ENCODE measurements at regions not wholly inside any gene's neighbourhood (a gene's known extent, or its start where the extent isn't known, plus 50 kb on each side); places are given as distances from the start of the nearest gene placed in this dataset.
A peak's percentile ranks its signal among the peaks of the same experiment; 100 is the strongest.

- peak; percentile 77 for TF ChIP-seq TEAD4 (IDR thresholded peaks at IDR 0.05)
- no peak for TF ChIP-seq USF1 (IDR thresholded peaks at IDR 0.05)
- TF ChIP-seq CREB1 (IDR thresholded peaks at IDR 0.05; ENCODE audit: low read depth), result no peak
- no peak for TF ChIP-seq RAD21 (IDR thresholded peaks at IDR 0.05; ENCODE audit: low read depth)
- no peak for TF ChIP-seq YY1 (IDR thresholded peaks at IDR 0.05; ENCODE audit: low read depth)
- TF ChIP-seq MAX (IDR thresholded peaks at IDR 0.05), result no peak
- no peak for TF ChIP-seq NFIC (IDR thresholded peaks at IDR 0.05)
- TF ChIP-seq REST (IDR thresholded peaks at IDR 0.05; ENCODE audit: low read depth), result no peak
- TF ChIP-seq ZBTB7A (IDR thresholded peaks at IDR 0.05; ENCODE audit: low read depth), result no peak
- no peak for TF ChIP-seq FOXM1 (IDR thresholded peaks at IDR 0.05; ENCODE audit: borderline replicate concordance, low read depth)
- TF ChIP-seq TAF1 (IDR thresholded peaks at IDR 0.05; ENCODE audit: low read depth), result no peak
- no peak for TF ChIP-seq TCF12 (IDR thresholded peaks at IDR 0.05; ENCODE audit: low read depth)
- peak; percentile 14; the same call in 1 of the 2 replicates for TF ChIP-seq EP300 (IDR thresholded peaks at IDR 0.05; ENCODE audit: borderline replicate concordance)
- no peak for TF ChIP-seq EGR1 (IDR thresholded peaks at IDR 0.05)
- TF ChIP-seq CEBPB (IDR thresholded peaks at IDR 0.05), result peak; percentile 62; the same call in 1 of the 2 replicates
Measured at GRCh38 chr9:14372437-14373335, 58.7 kb upstream of the NFIB start.

- TF ChIP-seq TAF1 (IDR thresholded peaks at IDR 0.05; ENCODE audit: low read depth), result no peak
- TF ChIP-seq RAD21 (IDR thresholded peaks at IDR 0.05; ENCODE audit: low read depth), result no peak
- TF ChIP-seq REST (IDR thresholded peaks at IDR 0.05; ENCODE audit: low read depth), result no peak
- no peak for TF ChIP-seq ZBTB7A (IDR thresholded peaks at IDR 0.05; ENCODE audit: low read depth)
- TF ChIP-seq EP300 (IDR thresholded peaks at IDR 0.05; ENCODE audit: borderline replicate concordance), result no peak
- no peak for TF ChIP-seq FOXM1 (IDR thresholded peaks at IDR 0.05; ENCODE audit: borderline replicate concordance, low read depth)
- TF ChIP-seq USF1 (IDR thresholded peaks at IDR 0.05), result no peak
- no peak for TF ChIP-seq EGR1 (IDR thresholded peaks at IDR 0.05)
- TF ChIP-seq CREB1 (IDR thresholded peaks at IDR 0.05; ENCODE audit: low read depth), result no peak
- TF ChIP-seq NFIC (IDR thresholded peaks at IDR 0.05), result no peak
- TF ChIP-seq YY1 (IDR thresholded peaks at IDR 0.05; ENCODE audit: low read depth), result no peak
- no peak for TF ChIP-seq CEBPB (IDR thresholded peaks at IDR 0.05)
Measured at GRCh38 chr9:14369011-14369410, 55.1 kb upstream of the NFIB start.

GRCh38 chr9:14366076-14366475, 52.1 kb upstream of the NFIB start:
- TF ChIP-seq FOXM1 (IDR thresholded peaks at IDR 0.05; ENCODE audit: borderline replicate concordance, low read depth) (no peak), TEAD4 (IDR thresholded peaks at IDR 0.05) (no peak), CREB1 (IDR thresholded peaks at IDR 0.05; ENCODE audit: low read depth) (no peak), YY1 (IDR thresholded peaks at IDR 0.05; ENCODE audit: low read depth) (no peak), TCF12 (IDR thresholded peaks at IDR 0.05; ENCODE audit: low read depth) (no peak), ZBTB7A (IDR thresholded peaks at IDR 0.05; ENCODE audit: low read depth) (no peak)

- no peak for TF ChIP-seq CREB1 (IDR thresholded peaks at IDR 0.05; ENCODE audit: low read depth)
Measured at GRCh38 chr9:14365670-14366069, 51.7 kb upstream of the NFIB start.
